ENCODE measurements at regions not wholly inside any gene's neighbourhood (a gene's known extent, or its start where the extent isn't known, plus 50 kb on each side); places are given as distances from the start of the nearest gene placed in this dataset.

DNA sequence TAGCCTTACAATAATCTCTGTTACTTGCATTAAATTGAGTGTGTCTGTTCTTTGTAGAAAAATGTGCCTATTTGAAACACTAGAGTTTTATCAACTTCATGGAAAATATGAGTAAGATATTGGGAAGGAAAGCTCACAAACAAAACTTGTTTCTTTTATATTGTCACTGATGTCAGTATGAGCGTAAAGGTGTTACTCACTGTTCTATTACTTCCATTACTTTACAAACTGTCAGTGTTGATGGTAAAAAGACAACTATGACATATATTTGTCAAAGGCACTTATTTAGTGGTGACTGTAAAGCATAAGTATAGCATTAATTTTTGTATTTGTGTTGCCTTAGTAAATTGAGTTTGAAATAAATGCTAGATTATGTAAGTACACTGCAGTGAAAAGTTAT lies 193.7 kb upstream of the FLRT2 start:
- no peak overlapping the region for H3K4me3 ChIP-seq (replicated peaks in 1 of 3; ENCODE audit: low read depth in 2 of 3, low read length in 3 of 3)
- no peak for DNase-seq
- H3K79me2 ChIP-seq (ENCODE audit: insufficient read depth, low read length) = no peaks in the 10 kb centered on the region
- H3K27ac ChIP-seq (ENCODE audit: low read depth in 1 of 2, low read length in 2 of 2) = no peak overlapping the region
- no peaks in the 10 kb centered on the region for H3K27me3 Mint-ChIP-seq (ENCODE audit: low read depth in 3 of 3)
- H4K20me1 ChIP-seq (ENCODE audit: insufficient read depth, low read length) = no peaks in the 10 kb centered on the region
- no peak overlapping the region for H3K27ac Mint-ChIP-seq
- intact Hi-C loops (cut with micrococcal nuclease) = no loop called here
- H3K4me1 Mint-ChIP-seq = no peaks in the 10 kb centered on the region
- no peaks in the 10 kb centered on the region for H3K4me1 ChIP-seq (ENCODE audit: control insufficient read depth in 1 of 2, insufficient read depth in 2 of 2, low read length in 2 of 2)
- no peaks in the 10 kb centered on the region for H3K27me3 ChIP-seq (ENCODE audit: control insufficient read depth in 2 of 2, insufficient read depth in 2 of 2, low read length in 2 of 2)
- TF ChIP-seq, protein P1, sequence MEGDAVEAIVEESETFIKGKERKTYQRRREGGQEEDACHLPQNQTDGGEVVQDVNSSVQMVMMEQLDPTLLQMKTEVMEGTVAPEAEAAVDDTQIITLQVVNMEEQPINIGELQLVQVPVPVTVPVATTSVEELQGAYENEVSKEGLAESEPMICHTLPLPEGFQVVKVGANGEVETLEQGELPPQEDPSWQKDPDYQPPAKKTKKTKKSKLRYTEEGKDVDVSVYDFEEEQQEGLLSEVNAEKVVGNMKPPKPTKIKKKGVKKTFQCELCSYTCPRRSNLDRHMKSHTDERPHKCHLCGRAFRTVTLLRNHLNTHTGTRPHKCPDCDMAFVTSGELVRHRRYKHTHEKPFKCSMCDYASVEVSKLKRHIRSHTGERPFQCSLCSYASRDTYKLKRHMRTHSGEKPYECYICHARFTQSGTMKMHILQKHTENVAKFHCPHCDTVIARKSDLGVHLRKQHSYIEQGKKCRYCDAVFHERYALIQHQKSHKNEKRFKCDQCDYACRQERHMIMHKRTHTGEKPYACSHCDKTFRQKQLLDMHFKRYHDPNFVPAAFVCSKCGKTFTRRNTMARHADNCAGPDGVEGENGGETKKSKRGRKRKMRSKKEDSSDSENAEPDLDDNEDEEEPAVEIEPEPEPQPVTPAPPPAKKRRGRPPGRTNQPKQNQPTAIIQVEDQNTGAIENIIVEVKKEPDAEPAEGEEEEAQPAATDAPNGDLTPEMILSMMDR (IDR thresholded peaks at IDR 0.05) = no peak
- no peak overlapping the region for H2AFZ ChIP-seq (ENCODE audit: insufficient read depth, low read depth, low read length, poor library complexity, severe bottlenecking)
- H3K9me3 ChIP-seq (replicated peaks in 1 of 2; ENCODE audit: control insufficient read depth in 1 of 2, insufficient read depth in 1 of 2, low read length in 2 of 2) = peaks cover 0 to under 1% of the 10 kb centered on the region in 2 donors
- WGBS (ENCODE audit: insufficient coverage) = no CpG with 5 or more reads among the region's 1 CpG
- H3K4me3 Mint-ChIP-seq = no peak overlapping the region
- H3K9ac ChIP-seq (ENCODE audit: insufficient read depth, low read length, poor library complexity, severe bottlenecking) = no peak overlapping the region
- H3K36me3 Mint-ChIP-seq = no peaks in the 10 kb centered on the region
- no peak overlapping the region for H3K4me2 ChIP-seq (replicated peaks; ENCODE audit: extremely low read depth, low read length, poor library complexity, severe bottlenecking)
- no peaks in the 10 kb centered on the region for H3K36me3 ChIP-seq (replicated peaks in 1 of 2; ENCODE audit: control insufficient read depth in 1 of 2, insufficient read depth in 2 of 2, low read length in 2 of 2)
- H3K9me3 Mint-ChIP-seq = peaks cover 0 to 5% (median 2%) of the 10 kb centered on the region in 7 donors

DNA sequence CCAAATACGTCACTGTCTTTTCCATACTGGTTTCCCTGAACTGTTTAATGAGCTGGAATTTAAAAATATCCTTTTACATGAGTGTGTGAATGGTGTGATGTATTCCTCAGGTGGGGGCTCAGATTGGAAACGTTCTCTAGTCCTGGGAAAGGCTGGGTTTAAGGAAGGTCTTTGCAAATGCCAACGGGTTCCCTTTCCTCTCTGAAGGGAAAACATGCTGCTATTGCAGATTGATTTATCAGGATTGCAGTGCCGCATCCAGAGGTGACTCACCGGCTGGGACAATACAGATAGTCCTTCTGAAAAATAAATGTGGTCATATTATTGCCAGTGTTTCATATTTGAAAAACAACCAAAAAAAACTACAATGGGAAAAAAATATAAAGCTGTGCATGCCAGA lies 193.1 kb upstream of the FLRT2 start:
- TF ChIP-seq, protein P1 (IDR thresholded peaks at IDR 0.05) = no peak

More for the DNA sequence above, 193.1 kb upstream of the FLRT2 start:
- H3K27me3 ChIP-seq (ENCODE audit: control insufficient read depth in 2 of 2, insufficient read depth in 2 of 2, low read length in 2 of 2) = no peaks in the 10 kb centered on the region
- H3K4me3 Mint-ChIP-seq = no peak overlapping the region
- H3K27me3 Mint-ChIP-seq (ENCODE audit: low read depth in 3 of 3) = no peaks in the 10 kb centered on the region
- no peaks in the 10 kb centered on the region for H3K79me2 ChIP-seq (ENCODE audit: insufficient read depth, low read length)
- H3K27ac Mint-ChIP-seq = no peak overlapping the region
- no peaks in the 10 kb centered on the region for H4K20me1 ChIP-seq (ENCODE audit: insufficient read depth, low read length)
- H3K27ac ChIP-seq (ENCODE audit: low read depth in 1 of 2, low read length in 2 of 2) = no peak overlapping the region
- no peak overlapping the region for H2AFZ ChIP-seq (ENCODE audit: insufficient read depth, low read depth, low read length, poor library complexity, severe bottlenecking)
- WGBS (ENCODE audit: insufficient coverage) = 100% methylated on average over 1 of the region's 5 CpGs
- H3K4me3 ChIP-seq (replicated peaks in 1 of 3; ENCODE audit: low read depth in 2 of 3, low read length in 3 of 3) = no peak overlapping the region
- H3K9me3 Mint-ChIP-seq = peaks cover 0 to 5% (median 2%) of the 10 kb centered on the region in 7 donors
- no peaks in the 10 kb centered on the region for H3K36me3 Mint-ChIP-seq
- intact Hi-C loops (cut with micrococcal nuclease) = no loop called here
- H3K36me3 ChIP-seq (replicated peaks in 1 of 2; ENCODE audit: control insufficient read depth in 1 of 2, insufficient read depth in 2 of 2, low read length in 2 of 2) = no peaks in the 10 kb centered on the region
- no peaks in the 10 kb centered on the region for H3K4me1 Mint-ChIP-seq
- H3K4me1 ChIP-seq (ENCODE audit: control insufficient read depth in 1 of 2, insufficient read depth in 2 of 2, low read length in 2 of 2) = no peaks in the 10 kb centered on the region
- H3K9me3 ChIP-seq (replicated peaks in 1 of 2; ENCODE audit: control insufficient read depth in 1 of 2, insufficient read depth in 1 of 2, low read length in 2 of 2) = peaks cover 0 to 4% of the 10 kb centered on the region in 2 donors
- no peak for DNase-seq
- H3K9ac ChIP-seq (ENCODE audit: insufficient read depth, low read length, poor library complexity, severe bottlenecking) = no peak overlapping the region
- H3K4me2 ChIP-seq (replicated peaks; ENCODE audit: extremely low read depth, low read length, poor library complexity, severe bottlenecking) = no peak overlapping the region

Data from CD14-positive monocyte (primary cell).